GM12878 (cell line): ENCODE measurements at regions not wholly inside any gene's neighbourhood (a gene's known extent, or its start where the extent isn't known, plus 50 kb on each side); places are given as distances from the start of the nearest gene placed in this dataset.

Source experiments
- ATAC-seq: fragments of 200-7000 bp; cut with Tn5 transposase; 3 replicates; pipeline ENCODE4 v1.9.1; 2020; ENCODE audit warnings: mild to moderate bottlenecking, moderate library complexity
- BruUV-seq: library from RNA; stranded (reverse); fragments of 400-500 nt; replicated peaks from 2 replicates; lab custom pipeline; 2021; lab: Mats Ljungman, UMichigan
- CTCF ChIA-PET: fragments of 300-600 bp; sonication (Branson Sonifier 250); formaldehyde crosslinking; extraction: SDS; loops from one replicate; lab custom pipeline; 2021; ENCODE audit warnings: inconsistent platforms; lab: Yijun Ruan, JAX
- POLR2A ChIA-PET: fragments of 350-600 bp; formaldehyde crosslinking; extraction: SDS; loops from one replicate; lab custom pipeline; 2021; ENCODE audit warnings: inconsistent platforms; lab: Charles Lee
- RAD21 ChIA-PET: fragments of 300-600 bp; sonication (Branson Sonifier 250); formaldehyde crosslinking; loops from one replicate; lab custom pipeline; 2023; ENCODE audit warnings: antibody characterized with exemption; ENCODE audit not compliant: unreplicated experiment; lab: Charles Lee
- SMC1A ChIA-PET: fragments of 300-600 bp; sonication (Branson Sonifier 250); formaldehyde crosslinking; loops from one replicate; lab custom pipeline; 2023; ENCODE audit not compliant: unreplicated experiment, uncharacterized antibody; lab: Charles Lee
- DNase-seq: peaks from one replicate; pipeline ENCODE4 v3.0.0-alpha.2; 2011; ENCODE audit warnings: low read depth, low spot score
- FAIRE-seq: peaks from 3 replicates; lab custom pipeline; 2011; peaks lifted over from hg19 to GRCh38; lab: Jason Lieb, UNC
- H2AFZ ChIP-seq: 2 replicates; pipeline ENCODE4 v1.6.0; 2011; ENCODE audit warnings: low read depth, low read length, control low read depth; ENCODE audit not compliant: control insufficient read depth
- H3K27ac ChIP-seq: 2 replicates; pipeline ENCODE4 v1.5.1; 2011; ENCODE audit warnings: control low read depth; ENCODE audit not compliant: control insufficient read depth, insufficient read depth
- H3K27me3 ChIP-seq, 2 experiments: replicated peaks in 1 of 2; 2 replicates each; pipeline versions ENCODE4 v1.6.0 to v1.6.1; 2011; ENCODE audit warnings: low read length in 1 of 2; ENCODE audit not compliant: control insufficient read depth in 2 of 2, insufficient read depth in 2 of 2
- H3K36me3 ChIP-seq, 2 experiments: 2 replicates each; pipeline ENCODE4 v1.5.1; 2011; ENCODE audit warnings: low read length in 1 of 2; ENCODE audit not compliant: control insufficient read depth in 2 of 2, insufficient read depth in 2 of 2
- H3K4me1 ChIP-seq: 2 replicates; pipeline ENCODE4 v1.6.1; 2011; ENCODE audit warnings: mild to moderate bottlenecking, low read length, moderate library complexity, mixed read lengths; ENCODE audit not compliant: control insufficient read depth, insufficient read depth
- H3K4me2 ChIP-seq: 2 replicates; pipeline ENCODE4 v1.6.0; 2011; ENCODE audit warnings: control low read depth; ENCODE audit not compliant: control insufficient read depth, insufficient read depth
- H3K4me3 ChIP-seq: fragments of 200-600 bp; sonication (generic); 2 replicates; pipeline ENCODE4 v1.5.1; 2016
- H3K79me2 ChIP-seq: 2 replicates; pipeline ENCODE4 v1.6.0; 2011; ENCODE audit warnings: low read length; ENCODE audit not compliant: control insufficient read depth, insufficient read depth
- H3K9ac ChIP-seq: 2 replicates; pipeline ENCODE4 v1.8.0; 2011; ENCODE audit warnings: low read length, control low read depth, mixed read lengths; ENCODE audit not compliant: control insufficient read depth, insufficient read depth
- H3K9me3 ChIP-seq: replicated peaks from 3 replicates; pipeline ENCODE4 v1.5.1; 2011; ENCODE audit warnings: mild to moderate bottlenecking, low read length; ENCODE audit not compliant: control insufficient read depth, insufficient read depth
- H4K20me1 ChIP-seq: 2 replicates; pipeline ENCODE4 v1.6.0; 2011; ENCODE audit not compliant: control insufficient read depth, insufficient read depth
- CHD4 ChIP-seq: fragments of 200-600 bp; sonication (generic); IDR thresholded peaks from 2 replicates; pipeline ENCODE4 v1.6.1; 2016; ENCODE audit warnings: mild to moderate bottlenecking
- FOS ChIP-seq: IDR thresholded peaks from 3 replicates; pipeline ENCODE4 v1.6.1; 2011; ENCODE audit warnings: borderline replicate concordance; ENCODE audit not compliant: insufficient read length; ENCODE audit errors: extremely low read depth
- HCFC1 ChIP-seq: fragments of 150-350 bp; IDR thresholded peaks from 2 replicates; pipeline ENCODE4 v1.6.1; 2014; ENCODE audit warnings: low read length
- IKZF1 ChIP-seq: fragments of 450-650 bp; conservative IDR thresholded peaks from 2 replicates; pipeline ENCODE4 v1.6.1; 2017; ENCODE audit warnings: antibody characterized with exemption, mild to moderate bottlenecking
- JUNB ChIP-seq: IDR thresholded peaks from 2 replicates; pipeline ENCODE4 v1.6.1; 2016; ENCODE audit warnings: antibody characterized with exemption, mild to moderate bottlenecking
- MAX ChIP-seq: IDR thresholded peaks from 2 replicates; pipeline ENCODE4 v1.6.1; 2012; ENCODE audit warnings: low read depth, low read length, improper control_type of control experiment
- MLLT1 ChIP-seq: fragments of 450-650 bp; IDR thresholded peaks from 2 replicates; pipeline ENCODE4 v1.6.1; 2016; ENCODE audit warnings: mild to moderate bottlenecking
- NBN ChIP-seq: fragments of 450-650 bp; IDR thresholded peaks from 2 replicates; pipeline ENCODE4 v1.6.1; 2016
- NFYA ChIP-seq: IDR thresholded peaks from 2 replicates; pipeline ENCODE4 v1.6.1; 2011; ENCODE audit warnings: low read depth, mild to moderate bottlenecking, low read length, improper control_type of control experiment, borderline replicate concordance
- NR2C2 ChIP-seq: IDR thresholded peaks from 2 replicates; pipeline ENCODE4 v1.6.1; 2011; ENCODE audit warnings: borderline replicate concordance, low read depth; ENCODE audit not compliant: control insufficient read depth, insufficient read length
- RB1 ChIP-seq: fragments of 450-650 bp; formaldehyde crosslinking; IDR thresholded peaks from 2 replicates; pipeline ENCODE4 v1.6.1; 2017; ENCODE audit warnings: mild to moderate bottlenecking, borderline replicate concordance
- RFX5 ChIP-seq: IDR thresholded peaks from 2 replicates; pipeline ENCODE4 v1.6.1; 2011; ENCODE audit warnings: low read depth, low read length, improper control_type of control experiment
- SMC3 ChIP-seq: IDR thresholded peaks from 2 replicates; pipeline ENCODE4 v1.6.1; 2011; ENCODE audit warnings: low read length, improper control_type of control experiment, borderline replicate concordance
- SREBF1 ChIP-seq: IDR thresholded peaks from 2 replicates; pipeline ENCODE4 v1.6.1; 2012; ENCODE audit warnings: mild to moderate bottlenecking, low read length
- TARDBP ChIP-seq: IDR thresholded peaks from 2 replicates; pipeline ENCODE4 v1.6.1; 2016; ENCODE audit warnings: borderline replicate concordance
- YBX1 ChIP-seq: fragments of 450-650 bp; IDR thresholded peaks from 2 replicates; pipeline ENCODE4 v1.6.1; 2016; ENCODE audit warnings: antibody characterized with exemption
- ZNF217 ChIP-seq: fragments of 450-650 bp; IDR thresholded peaks from 2 replicates; pipeline ENCODE4 v1.6.1; 2017; ENCODE audit warnings: antibody characterized with exemption, mild to moderate bottlenecking
- WGBS: methylation state at CpG from one replicate; pipeline ENCODE4 v1.1.6; 2016; ENCODE audit warnings: low lambda C conversion rate; ENCODE audit not compliant: insufficient replicate concordance, insufficient coverage; ENCODE audit errors: missing lambda C conversion rate; 5-methylcytosine and 5-hydroxymethylcytosine counted together
- in situ Hi-C: fragments of 300-500 bp; cut with MboI; formaldehyde crosslinking; loops from 9 replicates; pipeline ENCODE4 v1.14.3; 2018; ENCODE audit warnings: mixed read lengths
- intact Hi-C: fragments of 100-400 bp; cut with micrococcal nuclease; formaldehyde crosslinking; loops from one replicate; pipeline ENCODE4 v1.14.2; 2022; ENCODE audit not compliant: unreplicated experiment

- intact Hi-C loops (no loop called here), in situ Hi-C loops (no loop called here)
- no peak overlapping the region for H3K9ac ChIP-seq
- no peaks in the 10 kb centered on the region for H4K20me1 ChIP-seq
- H3K27me3 ChIP-seq, result peaks cover 0 to 2% of the 10 kb centered on the region in 2 experiments; a peak in 2 of 4 replicates
- no TSS peak for BruUV-seq
- ChIA-PET CTCF (no interaction called here), RAD21 (no interaction called here), SMC1A (no interaction called here), POLR2A (no interaction called here)
- H2AFZ ChIP-seq, result no peak overlapping the region
- H3K79me2 ChIP-seq, result no peaks in the 10 kb centered on the region
- DNase-seq, result no peak
- FAIRE-seq, result no peak
- H3K27ac ChIP-seq, result no peak overlapping the region
- H3K4me2 ChIP-seq, result no peak overlapping the region
- ATAC-seq, result no peak
- no peaks in the 10 kb centered on the region for H3K4me1 ChIP-seq
- H3K9me3 ChIP-seq, result no peaks in the 10 kb centered on the region
- H3K4me3 ChIP-seq, result no peak overlapping the region
- no peaks in the 10 kb centered on the region for H3K36me3 ChIP-seq
- TF ChIP-seq MAX (no peak), NR2C2 (no peak), MLLT1 (no peak), NBN (no peak), SMC3 (no peak), JUNB (no peak), FOS (no peak), HCFC1 (no peak), RB1 (no peak), TARDBP (no peak), CHD4 (no peak), NFYA (no peak), RFX5 (no peak), ZNF217 (no peak), YBX1 (no peak), IKZF1 (no peak), SREBF1 (no peak)
- 2% methylated on average over 2 of the region's 2 CpGs for WGBS
Measured at GRCh38 chr3:170768334-170768801, 101.6 kb downstream of the RPL22L1 start.
